ENCODE measurements at regions not wholly inside any gene's neighbourhood (a gene's known extent, or its start where the extent isn't known, plus 50 kb on each side); places are given as distances from the start of the nearest gene placed in this dataset.

- no peak overlapping the region for H3K4me3 ChIP-seq
- no peaks in the 10 kb centered on the region for H3K4me1 ChIP-seq
- H3K27ac ChIP-seq, result no peak overlapping the region
- H3K27me3 ChIP-seq, result no peaks in the 10 kb centered on the region
- ATAC-seq (ENCODE audit: low FRiP score in 2 of 2) (no peak), DNase-seq (no peak)
- TF ChIP-seq EP300 (IDR thresholded peaks at IDR 0.05) (no peak), CTCF (IDR thresholded peaks at IDR 0.05) (no peak), POLR2A (IDR thresholded peaks at IDR 0.05) (no peak), POLR2AphosphoS5 (IDR thresholded peaks at IDR 0.05) (no peak)
- 79 to 87% methylated on average over 4 of the region's 4 CpGs for WGBS, 2 donors
- no peaks in the 10 kb centered on the region for H3K9me3 ChIP-seq
- no peaks in the 10 kb centered on the region for H3K36me3 ChIP-seq
These were observed 310.2 kb downstream of the SATB1 start for GRCh38 chr3:18114894-18115293.

- H3K27ac ChIP-seq, result no peak overlapping the region
- H3K9me3 ChIP-seq, result no peaks in the 10 kb centered on the region
- H3K27me3 ChIP-seq, result no peaks in the 10 kb centered on the region
- no peak for TF ChIP-seq POLR2AphosphoS5 (IDR thresholded peaks at IDR 0.05)
- TF ChIP-seq POLR2A (IDR thresholded peaks at IDR 0.05), result no peak
- TF ChIP-seq CTCF (IDR thresholded peaks at IDR 0.05), result no peak
- no peak for TF ChIP-seq EP300 (IDR thresholded peaks at IDR 0.05)
- no peak for DNase-seq
- no peak for ATAC-seq (ENCODE audit: low FRiP score in 2 of 2)
- H3K4me1 ChIP-seq, result no peaks in the 10 kb centered on the region
- WGBS, 2 donors, result 57 to 64% methylated on average over 4 of the region's 4 CpGs
- no peak overlapping the region for H3K4me3 ChIP-seq
- no peaks in the 10 kb centered on the region for H3K36me3 ChIP-seq
These were observed 311.7 kb downstream of the SATB1 start for GRCh38 chr3:18113417-18113816.

- ATAC-seq (ENCODE audit: low FRiP score in 2 of 2) (no peak), DNase-seq (no peak)
- Histone ChIP-seq H3K4me3 (no peak overlapping the region), H3K27ac (no peak overlapping the region), H3K4me1 (no peaks in the 10 kb centered on the region), H3K9me3 (no peaks in the 10 kb centered on the region), H3K36me3 (no peaks in the 10 kb centered on the region), H3K27me3 (no peaks in the 10 kb centered on the region)
- WGBS, 2 donors, result 59 to 63% methylated on average over 5 of the region's 5 CpGs
- TF ChIP-seq EP300 (IDR thresholded peaks at IDR 0.05) (no peak), POLR2AphosphoS5 (IDR thresholded peaks at IDR 0.05) (no peak), POLR2A (IDR thresholded peaks at IDR 0.05) (no peak), CTCF (IDR thresholded peaks at IDR 0.05) (no peak)
These were observed 312.3 kb downstream of the SATB1 start for GRCh38 chr3:18112674-18113375.

- WGBS, 2 donors, result 22 to 24% methylated on average over 6 of the region's 6 CpGs
- Histone ChIP-seq H3K36me3 (no peaks in the 10 kb centered on the region), H3K27me3 (no peaks in the 10 kb centered on the region), H3K4me1 (no peaks in the 10 kb centered on the region), H3K27ac (no peak overlapping the region), H3K4me3 (no peak overlapping the region), H3K9me3 (no peaks in the 10 kb centered on the region)
- DNase-seq (no peak), ATAC-seq (ENCODE audit: low FRiP score in 2 of 2) (no peak)
- TF ChIP-seq EP300 (IDR thresholded peaks at IDR 0.05) (no peak), POLR2A (IDR thresholded peaks at IDR 0.05) (no peak), CTCF (IDR thresholded peaks at IDR 0.05) (no peak), POLR2AphosphoS5 (IDR thresholded peaks at IDR 0.05) (no peak)
These were observed 313.3 kb downstream of the SATB1 start for GRCh38 chr3:18111796-18112232.

GRCh38 chr3:18103591-18103990 is 321.5 kb downstream of the SATB1 start:
- ATAC-seq (ENCODE audit: low FRiP score in 2 of 2), result no peak
- Histone ChIP-seq H3K36me3 (no peaks in the 10 kb centered on the region), H3K4me3 (no peak overlapping the region), H3K27ac (no peak overlapping the region), H3K9me3 (no peaks in the 10 kb centered on the region), H3K4me1 (no peaks in the 10 kb centered on the region), H3K27me3 (no peaks in the 10 kb centered on the region)
- WGBS, 2 donors, result 86 to 91% methylated on average over 3 of the region's 3 CpGs
- TF ChIP-seq POLR2AphosphoS5 (IDR thresholded peaks at IDR 0.05), result no peak
- no peak for TF ChIP-seq EP300 (IDR thresholded peaks at IDR 0.05)
- TF ChIP-seq POLR2A (IDR thresholded peaks at IDR 0.05), result no peak
- TF ChIP-seq CTCF (IDR thresholded peaks at IDR 0.05), result no peak
- no peak for DNase-seq
